ENCODE measurements at regions not wholly inside any gene's neighbourhood (a gene's known extent, or its start where the extent isn't known, plus 50 kb on each side); places are given as distances from the start of the nearest gene placed in this dataset.

- DNase-seq (ENCODE audit: low read depth in 3 of 3) = no peak
These were observed 200.3 kb downstream of the SLIT2 start for GRCh38 chr4:20451986-20452385.

GRCh38 chr4:20454515-20454914, 202.8 kb downstream of the SLIT2 start:
- no peak for DNase-seq (ENCODE audit: low read depth in 3 of 3)

- no peak for DNase-seq (ENCODE audit: low read depth in 3 of 3)
These were observed 204.7 kb downstream of the SLIT2 start for GRCh38 chr4:20456407-20456806.

- no peak for DNase-seq (ENCODE audit: low read depth in 3 of 3)
These were observed 210.9 kb downstream of the SLIT2 start for GRCh38 chr4:20462426-20463175.

GRCh38 chr4:20463176-20463430, 211.4 kb downstream of the SLIT2 start:
- no peak for DNase-seq (ENCODE audit: low read depth in 3 of 3)

- DNase-seq (ENCODE audit: low read depth in 3 of 3) = no peak
These were observed 212.7 kb downstream of the SLIT2 start for GRCh38 chr4:20464381-20464780.

GRCh38 chr4:20474119-20474518, 222.4 kb downstream of the SLIT2 start:
- no peak for DNase-seq (ENCODE audit: low read depth in 3 of 3)

- DNase-seq (ENCODE audit: low read depth in 3 of 3) = no peak
These were observed 221.8 kb upstream of the PACRGL start for GRCh38 chr4:20478412-20478811.

GRCh38 chr4:20480165-20480947, 219.9 kb upstream of the PACRGL start:
- no peak for DNase-seq (ENCODE audit: low read depth in 3 of 3)

- DNase-seq (ENCODE audit: low read depth in 3 of 3) = no peak
These were observed 216.8 kb upstream of the PACRGL start for GRCh38 chr4:20483416-20483815.

- no peak for DNase-seq (ENCODE audit: low read depth in 3 of 3)
These were observed 213.8 kb upstream of the PACRGL start for GRCh38 chr4:20486433-20486832.

- no peak for DNase-seq (ENCODE audit: low read depth in 3 of 3)
These were observed 212.8 kb upstream of the PACRGL start for GRCh38 chr4:20487446-20487845.

- no peak for DNase-seq (ENCODE audit: low read depth in 3 of 3)
These were observed 212.4 kb upstream of the PACRGL start for GRCh38 chr4:20487852-20488251.

GRCh38 chr4:20490734-20491133, 209.5 kb upstream of the PACRGL start:
- no peak for DNase-seq (ENCODE audit: low read depth in 3 of 3)

- no peak for DNase-seq (ENCODE audit: low read depth in 3 of 3)
These were observed 206.4 kb upstream of the PACRGL start for GRCh38 chr4:20493761-20494353.

- DNase-seq (ENCODE audit: low read depth in 3 of 3) = no peak
These were observed 204.2 kb upstream of the PACRGL start for GRCh38 chr4:20496068-20496467.

GRCh38 chr4:20504146-20504545, 196.1 kb upstream of the PACRGL start:
- DNase-seq (ENCODE audit: low read depth in 3 of 3) = no peak

- no peak for DNase-seq (ENCODE audit: low read depth in 3 of 3)
These were observed 194.3 kb upstream of the PACRGL start for GRCh38 chr4:20505927-20506326.

GRCh38 chr4:20506827-20507226, 193.4 kb upstream of the PACRGL start:
- DNase-seq (ENCODE audit: low read depth in 3 of 3) = no peak

- no peak for DNase-seq (ENCODE audit: low read depth in 3 of 3)
These were observed 190.9 kb upstream of the PACRGL start for GRCh38 chr4:20509315-20509714.

GRCh38 chr4:20512033-20512792, 188.0 kb upstream of the PACRGL start:
- no peak for DNase-seq (ENCODE audit: low read depth in 3 of 3)

- no peak for DNase-seq (ENCODE audit: low read depth in 3 of 3)
These were observed 187.3 kb upstream of the PACRGL start for GRCh38 chr4:20512985-20513384.

All from stimulated activated CD4-positive, alpha-beta T cell treated with anti-CD3 and anti-CD28 coated beads, TNF-alpha, amount 100 ng/mL, for 24 hours (primary cell).